ENCODE measurements at regions not wholly inside any gene's neighbourhood (a gene's known extent, or its start where the extent isn't known, plus 50 kb on each side); places are given as distances from the start of the nearest gene placed in this dataset.

- TF ChIP-seq, protein P1, sequence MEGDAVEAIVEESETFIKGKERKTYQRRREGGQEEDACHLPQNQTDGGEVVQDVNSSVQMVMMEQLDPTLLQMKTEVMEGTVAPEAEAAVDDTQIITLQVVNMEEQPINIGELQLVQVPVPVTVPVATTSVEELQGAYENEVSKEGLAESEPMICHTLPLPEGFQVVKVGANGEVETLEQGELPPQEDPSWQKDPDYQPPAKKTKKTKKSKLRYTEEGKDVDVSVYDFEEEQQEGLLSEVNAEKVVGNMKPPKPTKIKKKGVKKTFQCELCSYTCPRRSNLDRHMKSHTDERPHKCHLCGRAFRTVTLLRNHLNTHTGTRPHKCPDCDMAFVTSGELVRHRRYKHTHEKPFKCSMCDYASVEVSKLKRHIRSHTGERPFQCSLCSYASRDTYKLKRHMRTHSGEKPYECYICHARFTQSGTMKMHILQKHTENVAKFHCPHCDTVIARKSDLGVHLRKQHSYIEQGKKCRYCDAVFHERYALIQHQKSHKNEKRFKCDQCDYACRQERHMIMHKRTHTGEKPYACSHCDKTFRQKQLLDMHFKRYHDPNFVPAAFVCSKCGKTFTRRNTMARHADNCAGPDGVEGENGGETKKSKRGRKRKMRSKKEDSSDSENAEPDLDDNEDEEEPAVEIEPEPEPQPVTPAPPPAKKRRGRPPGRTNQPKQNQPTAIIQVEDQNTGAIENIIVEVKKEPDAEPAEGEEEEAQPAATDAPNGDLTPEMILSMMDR (IDR thresholded peaks at IDR 0.05), result no peak
- no peak for TF ChIP-seq EP300 (IDR thresholded peaks at IDR 0.05)
Measured at GRCh38 chr5:171528036-171528435, 108.6 kb downstream of the FGF18 start.

All from ovary (tissue), 3 donors.